Uterus (tissue), 3 donors: ENCODE measurements at regions not wholly inside any gene's neighbourhood (a gene's known extent, or its start where the extent isn't known, plus 50 kb on each side); places are given as distances from the start of the nearest gene placed in this dataset.

ENCODE experiments used
- DNase-seq, 2 donors: peaks; one replicate each; pipeline ENCODE4 v3.0.0-alpha.2; 2019 to 2020
- H3K27ac ChIP-seq, 2 donors: fragments of 200-600 bp; sonication (generic); 1 replicate in 1 of 2; 2 replicates in 1 of 2; pipeline ENCODE4 v1.5.1; 2016 to 2018
- H3K27me3 ChIP-seq, 2 donors: fragments of 200-600 bp; sonication (generic); one replicate each; pipeline ENCODE4 v1.5.1; 2018 to 2019; ENCODE audit warnings: control low read depth in 1 of 2
- H3K36me3 ChIP-seq, 2 donors: fragments of 200-600 bp; sonication (generic); one replicate each; pipeline ENCODE4 v1.5.1; 2019; ENCODE audit warnings: control low read depth in 1 of 2
- H3K4me1 ChIP-seq, 2 donors: fragments of 200-600 bp; sonication (generic); one replicate each; pipeline ENCODE4 v1.5.1; 2018 to 2019; ENCODE audit warnings: control low read depth in 1 of 2
- H3K4me3 ChIP-seq, 2 donors: fragments of 200-600 bp; sonication (generic); 1 replicate in 1 of 2; 2 replicates in 1 of 2; pipeline ENCODE4 v1.5.1; 2018 to 2019; ENCODE audit warnings: mild to moderate bottlenecking in 1 of 2
- H3K9me3 ChIP-seq, 2 donors: fragments of 200-600 bp; sonication (generic); one replicate each; pipeline ENCODE4 v1.5.1; 2019; ENCODE audit warnings: control low read depth in 1 of 2
- POLR2A ChIP-seq, 2 donors: fragments of 450-650 bp; IDR thresholded peaks; one replicate each; pipeline ENCODE4 v1.6.1; 2016; ENCODE audit warnings: antibody characterized with exemption in 2 of 2, mild to moderate bottlenecking in 1 of 2, moderate library complexity in 1 of 2
- intact Hi-C: fragments of 100-400 bp; cut with DNase I; formaldehyde crosslinking; loops from one replicate; pipeline ENCODE4 v1.15.1; 2023; ENCODE audit warnings: low total_unique reads
- TF ChIP-seq, protein P1 (sequence below), 4 experiments: fragments of 200-600 bp in 2 of 4; fragments of 450-650 bp in 2 of 4; sonication (generic) in 2 of 4; IDR thresholded peaks; one replicate each; pipeline ENCODE4 v1.5.1; 2016 to 2019; ENCODE audit warnings: antibody characterized with exemption in 4 of 4, mild to moderate bottlenecking in 2 of 4, moderate library complexity in 1 of 4
- donor health status: DM: yes; HTN: yes; CAD: no.

DNA sequence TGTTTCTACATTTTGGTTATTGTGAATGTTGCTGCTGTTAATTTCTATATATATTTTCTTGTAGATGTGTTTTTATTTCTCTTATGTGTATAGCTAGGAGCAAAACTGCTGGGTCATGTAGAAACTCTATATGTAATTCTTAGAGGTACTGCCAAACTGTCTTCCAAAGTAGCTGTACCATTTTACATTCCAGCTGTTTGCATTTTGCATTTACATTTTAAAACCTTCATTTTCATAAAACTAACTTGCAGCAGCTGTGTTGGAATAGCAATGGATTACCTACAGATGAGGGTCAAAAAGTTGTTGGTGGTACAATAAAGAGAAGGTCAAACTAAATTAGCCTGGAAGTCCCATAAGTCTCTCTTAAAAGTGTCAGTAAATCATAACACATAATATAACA is 1109.7 kb downstream of the FLRT2 start:
- intact Hi-C loops = no loop called here
- no peak overlapping the region for H3K4me3 ChIP-seq
- no peaks in the 10 kb centered on the region for H3K9me3 ChIP-seq
- H3K4me1 ChIP-seq = no peaks in the 10 kb centered on the region
- no peaks in the 10 kb centered on the region for H3K36me3 ChIP-seq
- no peak overlapping the region for H3K27ac ChIP-seq
- TF ChIP-seq, protein P1, sequence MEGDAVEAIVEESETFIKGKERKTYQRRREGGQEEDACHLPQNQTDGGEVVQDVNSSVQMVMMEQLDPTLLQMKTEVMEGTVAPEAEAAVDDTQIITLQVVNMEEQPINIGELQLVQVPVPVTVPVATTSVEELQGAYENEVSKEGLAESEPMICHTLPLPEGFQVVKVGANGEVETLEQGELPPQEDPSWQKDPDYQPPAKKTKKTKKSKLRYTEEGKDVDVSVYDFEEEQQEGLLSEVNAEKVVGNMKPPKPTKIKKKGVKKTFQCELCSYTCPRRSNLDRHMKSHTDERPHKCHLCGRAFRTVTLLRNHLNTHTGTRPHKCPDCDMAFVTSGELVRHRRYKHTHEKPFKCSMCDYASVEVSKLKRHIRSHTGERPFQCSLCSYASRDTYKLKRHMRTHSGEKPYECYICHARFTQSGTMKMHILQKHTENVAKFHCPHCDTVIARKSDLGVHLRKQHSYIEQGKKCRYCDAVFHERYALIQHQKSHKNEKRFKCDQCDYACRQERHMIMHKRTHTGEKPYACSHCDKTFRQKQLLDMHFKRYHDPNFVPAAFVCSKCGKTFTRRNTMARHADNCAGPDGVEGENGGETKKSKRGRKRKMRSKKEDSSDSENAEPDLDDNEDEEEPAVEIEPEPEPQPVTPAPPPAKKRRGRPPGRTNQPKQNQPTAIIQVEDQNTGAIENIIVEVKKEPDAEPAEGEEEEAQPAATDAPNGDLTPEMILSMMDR (IDR thresholded peaks at IDR 0.05) = no peak
- TF ChIP-seq POLR2A (IDR thresholded peaks at IDR 0.05) = no peak
- DNase-seq = no peak
- no peaks in the 10 kb centered on the region for H3K27me3 ChIP-seq

DNA sequence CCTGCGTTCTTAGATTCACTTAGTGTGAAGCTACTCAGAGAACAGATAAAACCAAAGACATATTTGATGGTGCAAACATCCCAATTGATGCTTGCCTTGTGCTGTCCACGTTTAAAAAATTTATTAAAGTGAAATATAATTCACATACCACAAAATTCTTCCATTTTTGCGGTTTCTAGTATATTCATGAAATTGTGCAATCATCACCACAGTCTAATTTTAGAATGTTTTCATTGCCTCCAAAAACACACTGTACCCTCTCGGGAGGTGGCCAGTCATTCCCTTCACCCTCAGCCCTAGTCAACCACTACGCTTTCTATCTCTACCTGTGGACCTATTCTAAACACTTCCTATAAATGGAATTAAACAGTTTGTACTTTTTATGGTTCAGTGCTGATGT is 1109.2 kb downstream of the FLRT2 start:
- TF ChIP-seq POLR2A (IDR thresholded peaks at IDR 0.05) = no peak
- TF ChIP-seq, protein P1 (IDR thresholded peaks at IDR 0.05) = no peak
- no peaks in the 10 kb centered on the region for H3K36me3 ChIP-seq
- H3K9me3 ChIP-seq = no peaks in the 10 kb centered on the region
- intact Hi-C loops = no loop called here
- DNase-seq = no peak
- no peaks in the 10 kb centered on the region for H3K4me1 ChIP-seq
- no peak overlapping the region for H3K27ac ChIP-seq
- no peaks in the 10 kb centered on the region for H3K27me3 ChIP-seq
- H3K4me3 ChIP-seq = no peak overlapping the region

DNA sequence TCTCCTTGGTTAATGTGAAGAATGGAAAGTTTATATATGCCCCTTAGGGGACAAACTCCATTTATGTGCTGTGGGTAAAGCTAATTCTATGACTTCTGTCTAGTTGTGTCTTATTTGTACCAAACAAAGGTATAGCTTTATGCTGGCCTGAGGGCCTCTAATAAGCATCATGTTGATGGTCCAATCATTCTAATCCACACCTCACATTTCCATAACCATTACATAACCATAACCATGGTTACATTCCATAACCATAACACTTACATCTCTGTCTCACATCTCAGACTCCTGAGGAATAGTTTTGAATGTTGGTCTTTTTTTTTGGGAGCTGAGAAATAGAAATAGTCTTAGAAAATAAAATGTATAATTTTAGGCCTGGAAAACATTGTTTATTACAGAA is 1097.1 kb downstream of the FLRT2 start:
- intact Hi-C loops = no loop called here
- no peak for TF ChIP-seq POLR2A (IDR thresholded peaks at IDR 0.05)
- TF ChIP-seq, protein P1 (IDR thresholded peaks at IDR 0.05) = no peak
- Histone ChIP-seq H3K36me3 (no peaks in the 10 kb centered on the region), H3K9me3 (no peaks in the 10 kb centered on the region), H3K27me3 (no peaks in the 10 kb centered on the region), H3K4me3 (no peak overlapping the region), H3K4me1 (no peaks in the 10 kb centered on the region), H3K27ac (no peak overlapping the region)
- DNase-seq = no peak

DNA sequence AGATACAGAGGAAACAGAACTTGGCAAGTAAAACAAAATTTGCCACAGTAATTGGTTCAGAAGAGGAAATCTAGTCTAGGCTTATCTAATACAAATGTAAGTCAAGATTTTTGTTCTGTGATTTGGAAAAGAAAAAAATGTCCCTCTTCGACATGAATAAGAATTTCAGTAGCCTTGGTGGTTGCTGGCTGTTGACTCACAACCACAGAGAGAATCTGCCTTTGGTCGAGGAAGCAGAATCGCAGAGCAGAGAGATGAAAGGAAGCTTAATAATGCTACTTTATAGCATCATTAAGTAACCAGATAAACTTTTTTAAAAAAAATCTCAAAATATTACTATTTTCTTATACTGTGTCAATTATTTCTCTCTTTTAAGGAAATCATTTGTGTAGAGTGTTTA is 1096.6 kb downstream of the FLRT2 start:
- H3K27me3 ChIP-seq = no peaks in the 10 kb centered on the region
- no peak for TF ChIP-seq POLR2A (IDR thresholded peaks at IDR 0.05)
- TF ChIP-seq, protein P1 (IDR thresholded peaks at IDR 0.05) = no peak
- H3K27ac ChIP-seq = no peak overlapping the region
- H3K36me3 ChIP-seq = no peaks in the 10 kb centered on the region
- intact Hi-C loops = no loop called here
- DNase-seq = no peak
- H3K4me1 ChIP-seq = no peaks in the 10 kb centered on the region
- no peak overlapping the region for H3K4me3 ChIP-seq
- H3K9me3 ChIP-seq = no peaks in the 10 kb centered on the region

DNA sequence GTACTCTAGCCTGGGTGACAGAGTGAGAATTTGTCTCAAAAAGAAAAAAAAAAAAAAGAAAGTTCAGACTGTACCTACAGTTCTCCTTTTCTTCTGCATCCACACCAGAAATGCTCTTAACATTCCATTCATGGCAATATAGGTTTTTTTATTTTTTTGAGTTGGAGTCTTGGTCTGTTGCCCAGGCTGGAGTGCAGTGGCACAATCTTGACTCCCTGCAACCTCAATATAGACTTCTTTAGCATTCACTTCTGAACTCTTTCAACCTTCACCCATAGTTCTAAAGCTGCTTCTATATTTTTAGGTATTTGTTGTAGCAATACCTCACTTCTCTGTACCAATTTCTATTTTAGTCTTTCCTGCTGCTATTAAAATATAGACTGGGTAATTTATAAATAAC is 1095.7 kb downstream of the FLRT2 start:
- Histone ChIP-seq H3K9me3 (no peaks in the 10 kb centered on the region), H3K27me3 (no peaks in the 10 kb centered on the region), H3K36me3 (no peaks in the 10 kb centered on the region), H3K4me3 (no peak overlapping the region), H3K27ac (no peak overlapping the region), H3K4me1 (no peaks in the 10 kb centered on the region)
- TF ChIP-seq POLR2A (IDR thresholded peaks at IDR 0.05) = no peak
- TF ChIP-seq, protein P1 (IDR thresholded peaks at IDR 0.05) = no peak
- DNase-seq = no peak
- intact Hi-C loops = no loop called here
